A673 (cell line): ENCODE measurements at regions not wholly inside any gene's neighbourhood (a gene's known extent, or its start where the extent isn't known, plus 50 kb on each side); places are given as distances from the start of the nearest gene placed in this dataset.
A peak's percentile ranks its signal among the peaks of the same experiment; 100 is the strongest.

Experiments
- BruUV-seq: library from RNA; stranded (reverse); fragments of 400-500 nt; replicated peaks from 2 replicates; lab custom pipeline; 2021; lab: Mats Ljungman, UMichigan
- CTCF ChIA-PET: fragments of 300-600 bp; sonication (Branson Sonifier 250); formaldehyde crosslinking; loops from one replicate; lab custom pipeline; 2022; ENCODE audit warnings: antibody characterized with exemption; lab: Charles Lee
- POLR2A ChIA-PET: fragments of 300-600 bp; sonication (Branson Sonifier 250); formaldehyde crosslinking; loops from one replicate; lab custom pipeline; 2022; ENCODE audit warnings: antibody characterized with exemption; ENCODE audit not compliant: low non-redundant PET; lab: Charles Lee
- DNase-seq: peaks from one replicate; pipeline ENCODE4 v3.0.0-alpha.2; 2015; ENCODE audit warnings: low spot score
- H3K27ac ChIP-seq: fragments of 200-600 bp; sonication (generic); 2 replicates; pipeline ENCODE4 v1.5.1; 2016; ENCODE audit warnings: mixed run types, low read depth, mild to moderate bottlenecking, mixed read lengths, antibody characterized with exemption, low read length; ENCODE audit not compliant: poor library complexity, severe bottlenecking
- H3K27me3 ChIP-seq: fragments of 200-600 bp; sonication (generic); replicated peaks from 2 replicates; pipeline ENCODE4 v1.6.1; 2017; ENCODE audit warnings: mixed run types, low read depth, mild to moderate bottlenecking, mixed read lengths, antibody characterized with exemption, low read length; ENCODE audit not compliant: insufficient read depth, poor library complexity
- H3K36me3 ChIP-seq: fragments of 200-600 bp; sonication (generic); 2 replicates; pipeline ENCODE4 v1.6.1; 2016; ENCODE audit warnings: mixed run types, mild to moderate bottlenecking, mixed read lengths, antibody characterized with exemption, low read length; ENCODE audit not compliant: insufficient read depth, poor library complexity, severe bottlenecking
- H3K4me1 ChIP-seq: fragments of 200-600 bp; sonication (generic); 2 replicates; pipeline ENCODE4 v1.6.1; 2017; ENCODE audit warnings: mixed run types, mild to moderate bottlenecking, mixed read lengths, antibody characterized with exemption, low read length; ENCODE audit not compliant: insufficient read depth, poor library complexity, severe bottlenecking
- H3K4me3 ChIP-seq: fragments of 200-600 bp; sonication (generic); 2 replicates; pipeline ENCODE4 v1.5.1; 2016; ENCODE audit warnings: low read depth, mixed run types, mild to moderate bottlenecking, mixed read lengths, low read length; ENCODE audit not compliant: poor library complexity, severe bottlenecking
- H3K9me3 ChIP-seq: fragments of 200-600 bp; sonication (generic); 2 replicates; pipeline ENCODE4 v1.6.1; 2016; ENCODE audit warnings: mixed run types, low read depth, mild to moderate bottlenecking, mixed read lengths, antibody characterized with exemption, low read length; ENCODE audit not compliant: poor library complexity, severe bottlenecking
- EZH2 ChIP-seq: fragments of 200-600 bp; sonication (generic); IDR thresholded peaks from 2 replicates; pipeline ENCODE4 v1.6.1; 2017; ENCODE audit warnings: borderline replicate concordance, low read depth, mild to moderate bottlenecking, mixed read lengths, antibody characterized with exemption, low read length; ENCODE audit not compliant: poor library complexity, severe bottlenecking
- intact Hi-C: fragments of 100-400 bp; cut with micrococcal nuclease; formaldehyde crosslinking; loops from one replicate; pipeline ENCODE4 v1.10.0; 2022; ENCODE audit not compliant: unreplicated experiment
- TF ChIP-seq, protein P1 (sequence below): fragments of 300-800, 200-600 bp; sonication (generic); conservative IDR thresholded peaks from 2 replicates; pipeline ENCODE4 v1.5.1; 2017; ENCODE audit warnings: low read depth, mild to moderate bottlenecking, antibody characterized with exemption, low read length, moderate library complexity, mixed read lengths

GRCh38 chr16:51814617-51815016, 663.5 kb upstream of the SALL1 start:
- Histone ChIP-seq H3K27me3 (no peaks in the 10 kb centered on the region), H3K9me3 (no peaks in the 10 kb centered on the region), H3K36me3 (no peaks in the 10 kb centered on the region), H3K27ac (no peak overlapping the region), H3K4me1 (peaks cover 5% of the 10 kb centered on the region), H3K4me3 (no peak overlapping the region)
- POLR2A ChIA-PET = no interaction called here
- intact Hi-C loops = no loop called here
- no peak for TF ChIP-seq EZH2
- TF ChIP-seq, protein P1, sequence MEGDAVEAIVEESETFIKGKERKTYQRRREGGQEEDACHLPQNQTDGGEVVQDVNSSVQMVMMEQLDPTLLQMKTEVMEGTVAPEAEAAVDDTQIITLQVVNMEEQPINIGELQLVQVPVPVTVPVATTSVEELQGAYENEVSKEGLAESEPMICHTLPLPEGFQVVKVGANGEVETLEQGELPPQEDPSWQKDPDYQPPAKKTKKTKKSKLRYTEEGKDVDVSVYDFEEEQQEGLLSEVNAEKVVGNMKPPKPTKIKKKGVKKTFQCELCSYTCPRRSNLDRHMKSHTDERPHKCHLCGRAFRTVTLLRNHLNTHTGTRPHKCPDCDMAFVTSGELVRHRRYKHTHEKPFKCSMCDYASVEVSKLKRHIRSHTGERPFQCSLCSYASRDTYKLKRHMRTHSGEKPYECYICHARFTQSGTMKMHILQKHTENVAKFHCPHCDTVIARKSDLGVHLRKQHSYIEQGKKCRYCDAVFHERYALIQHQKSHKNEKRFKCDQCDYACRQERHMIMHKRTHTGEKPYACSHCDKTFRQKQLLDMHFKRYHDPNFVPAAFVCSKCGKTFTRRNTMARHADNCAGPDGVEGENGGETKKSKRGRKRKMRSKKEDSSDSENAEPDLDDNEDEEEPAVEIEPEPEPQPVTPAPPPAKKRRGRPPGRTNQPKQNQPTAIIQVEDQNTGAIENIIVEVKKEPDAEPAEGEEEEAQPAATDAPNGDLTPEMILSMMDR = no peak
- CTCF ChIA-PET = no interaction called here
- no peak for DNase-seq
- BruUV-seq = no TSS peak

DNA sequence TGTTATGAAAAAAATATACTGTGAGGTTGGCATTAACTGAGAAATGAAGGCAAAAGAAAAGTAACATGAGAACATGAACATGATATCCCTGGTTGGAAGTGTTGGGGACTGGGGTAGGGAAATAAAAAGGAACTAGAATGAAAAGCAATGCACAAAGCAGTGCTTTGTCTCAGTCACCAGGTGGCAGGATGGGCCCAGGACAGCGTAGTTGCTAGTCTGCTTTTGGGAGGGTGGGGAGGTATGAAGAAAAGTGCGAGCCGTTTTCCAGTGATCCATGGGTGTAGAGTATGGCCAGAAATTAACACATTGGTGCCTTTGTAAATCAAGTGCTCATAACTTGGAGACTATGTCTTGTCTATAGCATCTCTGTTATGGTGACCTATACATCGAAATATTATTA, 662.5 kb upstream of the SALL1 start:
- no peak overlapping the region for H3K4me3 ChIP-seq
- no TSS peak for BruUV-seq
- H3K27me3 ChIP-seq = no peaks in the 10 kb centered on the region
- no peak for DNase-seq
- intact Hi-C loops = no loop called here
- no peaks in the 10 kb centered on the region for H3K36me3 ChIP-seq
- H3K4me1 ChIP-seq = peaks cover 2% of the 10 kb centered on the region
- ChIA-PET POLR2A (no interaction called here), CTCF (no interaction called here)
- TF ChIP-seq, protein P1 = peak; percentile 28; the same call in 1 of the 2 replicates
- TF ChIP-seq EZH2 = no peak
- H3K27ac ChIP-seq = no peak overlapping the region
- H3K9me3 ChIP-seq = no peaks in the 10 kb centered on the region

- DNase-seq = no peak
- no peak overlapping the region for H3K4me3 ChIP-seq
- ChIA-PET CTCF (no interaction called here), POLR2A (no interaction called here)
- intact Hi-C loops = no loop called here
- H3K4me1 ChIP-seq = no peaks in the 10 kb centered on the region
- H3K27ac ChIP-seq = no peak overlapping the region
- BruUV-seq = no TSS peak
- no peak for TF ChIP-seq EZH2
- TF ChIP-seq, protein P1 = no peak
- H3K36me3 ChIP-seq = no peaks in the 10 kb centered on the region
- H3K27me3 ChIP-seq = no peaks in the 10 kb centered on the region
- H3K9me3 ChIP-seq = no peaks in the 10 kb centered on the region
These were observed 661.9 kb upstream of the SALL1 start for GRCh38 chr16:51812945-51813344.
